Natural killer cell (primary cell): ENCODE measurements at regions not wholly inside any gene's neighbourhood (a gene's known extent, or its start where the extent isn't known, plus 50 kb on each side); places are given as distances from the start of the nearest gene placed in this dataset.

Source experiments
- ATAC-seq, 3 donors: fragments of 150-1000 bp in 2 of 3; fragments of 200-7000 bp in 1 of 3; cut with Tn5 transposase; 1 replicate in 1 of 3; 2 replicates in 2 of 3; pipeline ENCODE4 v1.10.0; 2021; ENCODE audit warnings: mild to moderate bottlenecking in 2 of 3, moderate library complexity in 2 of 3
- DNase-seq, 2 donors: peaks; one replicate each; pipeline versions ENCODE4 v3.0.0 to v3.0.0-alpha.2; 2013 to 2021; ENCODE audit warnings: mixed read lengths in 1 of 2
- H3K27ac ChIP-seq: one replicate; pipeline ENCODE4 v1.5.1; 2013; ENCODE audit warnings: mild to moderate bottlenecking, low read length
- H3K27me3 ChIP-seq: one replicate; pipeline ENCODE4 v1.6.1; 2013; ENCODE audit warnings: low read length; ENCODE audit not compliant: control insufficient read depth, insufficient read depth
- H3K36me3 ChIP-seq: one replicate; pipeline ENCODE4 v1.6.1; 2013; ENCODE audit warnings: low read length; ENCODE audit not compliant: control insufficient read depth, insufficient read depth
- H3K4me1 ChIP-seq: one replicate; pipeline ENCODE4 v1.6.1; 2013; ENCODE audit warnings: low read length; ENCODE audit not compliant: control insufficient read depth, insufficient read depth
- H3K4me3 ChIP-seq: one replicate; pipeline ENCODE4 v1.5.1; 2013; ENCODE audit warnings: low read length
- H3K9me3 ChIP-seq: one replicate; pipeline ENCODE4 v1.6.1; 2013; ENCODE audit warnings: low read length; ENCODE audit not compliant: control insufficient read depth, insufficient read depth
- H3K27ac Mint-ChIP-seq, 2 donors: one replicate each; pipeline ENCODE4 v1.8.0; 2022; ENCODE audit warnings: mild to moderate bottlenecking in 2 of 2, mixed read lengths in 2 of 2, moderate library complexity in 1 of 2
- H3K27me3 Mint-ChIP-seq, 2 donors: one replicate each; pipeline ENCODE4 v1.8.0; 2022; ENCODE audit warnings: low read depth in 2 of 2, mixed read lengths in 2 of 2
- H3K36me3 Mint-ChIP-seq: one replicate; pipeline ENCODE4 v1.8.0; 2022; ENCODE audit warnings: mixed read lengths
- H3K4me1 Mint-ChIP-seq, 2 donors: one replicate each; pipeline ENCODE4 v1.8.0; 2022; ENCODE audit warnings: mixed read lengths in 2 of 2
- H3K4me3 Mint-ChIP-seq: one replicate; pipeline ENCODE4 v1.8.0; 2022; ENCODE audit warnings: mild to moderate bottlenecking, moderate library complexity, mixed read lengths
- H3K9me3 Mint-ChIP-seq, 2 donors: one replicate each; pipeline ENCODE4 v1.8.0; 2022; ENCODE audit warnings: mixed read lengths in 2 of 2
- WGBS: methylation state at CpG from one replicate; pipeline ENCODE4 v1.1.7; 2013; ENCODE audit warnings: missing lambda C conversion rate; ENCODE audit not compliant: insufficient coverage; 5-methylcytosine and 5-hydroxymethylcytosine counted together
- intact Hi-C: fragments of 100-400 bp; cut with micrococcal nuclease; formaldehyde crosslinking; loops from one replicate; pipeline ENCODE4 v1.14.2; 2022
- TF ChIP-seq, protein P1 (sequence below): fragments of 200-600 bp; IDR thresholded peaks from one replicate; pipeline ENCODE4 v1.8.0; 2022; ENCODE audit warnings: antibody characterized with exemption

DNA sequence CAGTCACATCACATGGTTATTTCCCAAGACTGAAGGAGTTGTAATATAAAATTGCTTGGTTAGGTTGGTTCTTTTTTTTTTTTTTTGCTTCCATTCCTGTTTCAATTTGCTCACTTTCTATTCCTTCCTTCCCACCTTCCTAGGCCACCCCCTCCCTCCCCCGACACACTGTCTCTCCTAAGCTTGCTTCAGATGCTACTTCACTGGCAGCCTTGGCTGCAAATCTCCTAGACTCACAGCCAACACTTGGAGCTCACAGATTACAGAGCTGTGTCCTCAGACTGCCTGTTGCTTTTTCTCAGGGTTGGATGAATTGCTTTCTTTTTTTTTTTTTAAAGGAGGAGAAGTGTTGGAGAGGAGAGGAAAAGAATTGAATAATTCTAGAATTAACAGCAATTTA lies 77.3 kb upstream of the GRIN2B start:
- H3K4me1 ChIP-seq, result no peaks in the 10 kb centered on the region
- Mint-ChIP-seq H3K36me3 (no peaks in the 10 kb centered on the region), H3K27ac (no peak overlapping the region), H3K4me3 (no peak overlapping the region), H3K4me1 (no peaks in the 10 kb centered on the region), H3K9me3 (peaks cover 0 to 4% of the 10 kb centered on the region in 2 donors), H3K27me3 (peaks cover 0 to 2% of the 10 kb centered on the region in 2 donors)
- no peaks in the 10 kb centered on the region for H3K36me3 ChIP-seq
- DNase-seq (no peak), ATAC-seq (no peak)
- H3K4me3 ChIP-seq, result no peak overlapping the region
- H3K9me3 ChIP-seq, result no peaks in the 10 kb centered on the region
- intact Hi-C loops, result no loop called here
- TF ChIP-seq, protein P1, sequence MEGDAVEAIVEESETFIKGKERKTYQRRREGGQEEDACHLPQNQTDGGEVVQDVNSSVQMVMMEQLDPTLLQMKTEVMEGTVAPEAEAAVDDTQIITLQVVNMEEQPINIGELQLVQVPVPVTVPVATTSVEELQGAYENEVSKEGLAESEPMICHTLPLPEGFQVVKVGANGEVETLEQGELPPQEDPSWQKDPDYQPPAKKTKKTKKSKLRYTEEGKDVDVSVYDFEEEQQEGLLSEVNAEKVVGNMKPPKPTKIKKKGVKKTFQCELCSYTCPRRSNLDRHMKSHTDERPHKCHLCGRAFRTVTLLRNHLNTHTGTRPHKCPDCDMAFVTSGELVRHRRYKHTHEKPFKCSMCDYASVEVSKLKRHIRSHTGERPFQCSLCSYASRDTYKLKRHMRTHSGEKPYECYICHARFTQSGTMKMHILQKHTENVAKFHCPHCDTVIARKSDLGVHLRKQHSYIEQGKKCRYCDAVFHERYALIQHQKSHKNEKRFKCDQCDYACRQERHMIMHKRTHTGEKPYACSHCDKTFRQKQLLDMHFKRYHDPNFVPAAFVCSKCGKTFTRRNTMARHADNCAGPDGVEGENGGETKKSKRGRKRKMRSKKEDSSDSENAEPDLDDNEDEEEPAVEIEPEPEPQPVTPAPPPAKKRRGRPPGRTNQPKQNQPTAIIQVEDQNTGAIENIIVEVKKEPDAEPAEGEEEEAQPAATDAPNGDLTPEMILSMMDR, result no peak
- H3K27ac ChIP-seq, result no peak overlapping the region
- H3K27me3 ChIP-seq, result no peaks in the 10 kb centered on the region
- WGBS, result 71% methylated on average over 1 of the region's 1 CpG

DNA sequence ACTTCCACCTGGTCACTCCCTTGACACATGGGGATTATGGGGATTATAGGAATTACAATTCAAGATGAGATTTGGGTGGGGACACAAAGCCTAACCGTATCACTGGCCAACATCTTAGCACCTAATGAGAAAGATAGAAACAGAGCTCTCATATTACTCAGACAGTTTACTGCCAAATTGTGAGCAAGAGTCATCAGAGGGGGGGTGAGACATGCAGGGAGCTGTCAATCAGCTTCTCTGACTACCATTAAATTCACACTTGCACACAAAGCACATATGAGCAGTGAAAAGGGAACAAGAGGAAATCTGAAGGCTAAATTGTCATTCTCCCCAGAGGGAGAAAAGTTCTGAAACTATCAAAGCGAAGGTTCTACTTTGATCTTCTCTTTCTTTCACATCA lies 78.1 kb upstream of the GRIN2B start:
- intact Hi-C loops, result no loop called here
- no peak overlapping the region for H3K27ac ChIP-seq
- no peaks in the 10 kb centered on the region for H3K9me3 ChIP-seq
- ATAC-seq (no peak), DNase-seq (no peak)
- no peaks in the 10 kb centered on the region for H3K36me3 Mint-ChIP-seq
- H3K4me3 ChIP-seq, result no peak overlapping the region
- peaks cover 0 to 6% of the 10 kb centered on the region in 2 donors for H3K9me3 Mint-ChIP-seq
- no peak overlapping the region for H3K27ac Mint-ChIP-seq
- no peaks in the 10 kb centered on the region for H3K4me1 Mint-ChIP-seq
- TF ChIP-seq, protein P1, result no peak
- no peaks in the 10 kb centered on the region for H3K27me3 ChIP-seq
- H3K27me3 Mint-ChIP-seq, result peaks cover 0 to 2% of the 10 kb centered on the region in 2 donors
- no peaks in the 10 kb centered on the region for H3K4me1 ChIP-seq
- no peak overlapping the region for H3K4me3 Mint-ChIP-seq
- no peaks in the 10 kb centered on the region for H3K36me3 ChIP-seq
- WGBS, result 66% methylated on average over 2 of the region's 2 CpGs

DNA sequence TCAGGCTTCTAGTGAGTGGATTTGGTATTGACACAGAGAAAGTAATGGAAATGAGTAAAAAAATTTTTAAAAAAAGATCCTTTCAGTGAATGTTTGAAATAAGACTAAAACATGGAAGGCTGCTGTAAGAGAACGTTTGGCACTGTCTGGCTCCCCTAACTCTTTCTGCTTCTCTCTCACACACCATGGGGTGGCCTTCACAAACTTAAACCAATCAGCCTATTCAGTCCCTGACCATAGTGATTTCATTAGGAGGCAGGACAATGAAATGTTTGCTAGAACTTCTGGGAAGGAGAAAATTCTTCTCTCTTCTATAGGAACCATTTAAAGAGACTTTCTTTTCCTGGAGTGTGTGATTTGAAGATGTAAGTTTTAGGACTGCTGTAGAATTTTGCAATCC lies 84.2 kb upstream of the GRIN2B start:
- H3K27ac ChIP-seq, result no peak overlapping the region
- no peaks in the 10 kb centered on the region for H3K9me3 ChIP-seq
- H3K9me3 Mint-ChIP-seq, result peaks cover 0 to 4% of the 10 kb centered on the region in 2 donors
- H3K4me3 ChIP-seq, result no peak overlapping the region
- ATAC-seq, result no peak
- H3K27me3 ChIP-seq, result no peaks in the 10 kb centered on the region
- no peaks in the 10 kb centered on the region for H3K4me1 Mint-ChIP-seq
- H3K27me3 Mint-ChIP-seq, result no peaks in the 10 kb centered on the region
- no peaks in the 10 kb centered on the region for H3K36me3 Mint-ChIP-seq
- TF ChIP-seq, protein P1, result no peak
- no peaks in the 10 kb centered on the region for H3K4me1 ChIP-seq
- no CpG with 5 or more reads among the region's 1 CpG for WGBS
- H3K27ac Mint-ChIP-seq, result no peak overlapping the region
- intact Hi-C loops, result no loop called here
- no peak for DNase-seq
- H3K4me3 Mint-ChIP-seq, result no peak overlapping the region
- no peaks in the 10 kb centered on the region for H3K36me3 ChIP-seq

DNA sequence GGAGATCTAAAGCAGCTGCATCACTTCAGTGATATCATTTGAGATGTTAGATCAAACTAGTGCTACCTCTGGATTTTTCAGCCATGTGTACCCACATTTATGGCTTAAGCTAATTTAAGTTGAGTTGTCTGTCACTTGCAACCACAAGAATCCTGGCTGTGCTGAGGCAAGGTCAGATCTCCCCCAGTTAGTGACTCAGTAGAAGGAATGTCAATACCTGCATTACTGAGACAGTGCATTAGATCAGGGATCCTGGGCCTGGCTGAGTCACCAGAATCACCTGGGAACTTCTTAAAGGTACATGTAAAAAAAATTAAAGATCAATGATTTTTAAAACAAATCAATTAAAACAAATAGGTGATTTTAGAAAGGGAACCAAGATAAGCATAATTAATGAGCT lies 84.6 kb upstream of the GRIN2B start:
- Mint-ChIP-seq H3K4me3 (no peak overlapping the region), H3K27ac (no peak overlapping the region), H3K9me3 (peaks cover 0 to 4% of the 10 kb centered on the region in 2 donors), H3K4me1 (no peaks in the 10 kb centered on the region), H3K27me3 (no peaks in the 10 kb centered on the region), H3K36me3 (no peaks in the 10 kb centered on the region)
- Histone ChIP-seq H3K27me3 (no peaks in the 10 kb centered on the region), H3K9me3 (no peaks in the 10 kb centered on the region), H3K4me3 (no peak overlapping the region), H3K4me1 (no peaks in the 10 kb centered on the region), H3K36me3 (no peaks in the 10 kb centered on the region), H3K27ac (no peak overlapping the region)
- ATAC-seq (no peak), DNase-seq (no peak)
- TF ChIP-seq, protein P1, result no peak
- intact Hi-C loops, result no loop called here
